GM13977 (cell line): ENCODE measurements at regions not wholly inside any gene's neighbourhood (a gene's known extent, or its start where the extent isn't known, plus 50 kb on each side); places are given as distances from the start of the nearest gene placed in this dataset.

ENCODE experiments used
- DNase-seq: peaks from one replicate; pipeline ENCODE4 v3.0.0; 2012; ENCODE audit warnings: low spot score
- in situ Hi-C: fragments of 300-500 bp; cut with MboI; formaldehyde crosslinking; loops from one replicate; pipeline ENCODE4 v1.12.0; 2022; ENCODE audit warnings: low sequenced_read_pairs, low pct_unique_long_range_greater_than_20kb, mixed read lengths, inconsistent platforms; ENCODE audit not compliant: unreplicated experiment
- TF ChIP-seq, protein P1 (sequence below): IDR thresholded peaks from 2 replicates; pipeline ENCODE4 v1.5.1; 2012; ENCODE audit warnings: mild to moderate bottlenecking, control low read depth; ENCODE audit not compliant: insufficient read depth; ENCODE audit errors: extremely low read depth, missing control alignments

DNA sequence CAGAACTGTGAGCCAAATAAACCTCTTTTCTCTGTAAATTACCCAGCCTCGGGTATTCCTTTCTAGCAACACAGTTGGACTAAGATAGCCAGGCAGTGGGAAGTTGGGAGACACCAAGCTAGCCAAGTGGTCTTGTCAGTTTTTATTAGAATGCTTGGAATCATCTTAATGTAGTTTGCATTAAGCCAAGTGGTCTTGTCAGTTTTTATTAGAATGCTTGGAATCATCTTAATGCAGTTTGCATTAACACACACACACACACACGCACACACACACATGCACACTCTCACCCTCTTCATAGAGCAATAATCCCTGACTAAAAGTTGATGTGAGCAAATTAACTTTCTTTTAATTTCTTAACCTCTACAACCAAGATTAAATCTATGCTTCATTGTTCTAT is 151.5 kb downstream of the VAPA start:
- no peak for DNase-seq
- in situ Hi-C loops: no loop called here
- TF ChIP-seq, protein P1, sequence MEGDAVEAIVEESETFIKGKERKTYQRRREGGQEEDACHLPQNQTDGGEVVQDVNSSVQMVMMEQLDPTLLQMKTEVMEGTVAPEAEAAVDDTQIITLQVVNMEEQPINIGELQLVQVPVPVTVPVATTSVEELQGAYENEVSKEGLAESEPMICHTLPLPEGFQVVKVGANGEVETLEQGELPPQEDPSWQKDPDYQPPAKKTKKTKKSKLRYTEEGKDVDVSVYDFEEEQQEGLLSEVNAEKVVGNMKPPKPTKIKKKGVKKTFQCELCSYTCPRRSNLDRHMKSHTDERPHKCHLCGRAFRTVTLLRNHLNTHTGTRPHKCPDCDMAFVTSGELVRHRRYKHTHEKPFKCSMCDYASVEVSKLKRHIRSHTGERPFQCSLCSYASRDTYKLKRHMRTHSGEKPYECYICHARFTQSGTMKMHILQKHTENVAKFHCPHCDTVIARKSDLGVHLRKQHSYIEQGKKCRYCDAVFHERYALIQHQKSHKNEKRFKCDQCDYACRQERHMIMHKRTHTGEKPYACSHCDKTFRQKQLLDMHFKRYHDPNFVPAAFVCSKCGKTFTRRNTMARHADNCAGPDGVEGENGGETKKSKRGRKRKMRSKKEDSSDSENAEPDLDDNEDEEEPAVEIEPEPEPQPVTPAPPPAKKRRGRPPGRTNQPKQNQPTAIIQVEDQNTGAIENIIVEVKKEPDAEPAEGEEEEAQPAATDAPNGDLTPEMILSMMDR: no peak

GRCh38 chr18:10067670-10068659 is 154.1 kb downstream of the VAPA start:
- DNase-seq: no peak
- TF ChIP-seq, protein P1: no peak
- in situ Hi-C loops: no loop called here

DNA sequence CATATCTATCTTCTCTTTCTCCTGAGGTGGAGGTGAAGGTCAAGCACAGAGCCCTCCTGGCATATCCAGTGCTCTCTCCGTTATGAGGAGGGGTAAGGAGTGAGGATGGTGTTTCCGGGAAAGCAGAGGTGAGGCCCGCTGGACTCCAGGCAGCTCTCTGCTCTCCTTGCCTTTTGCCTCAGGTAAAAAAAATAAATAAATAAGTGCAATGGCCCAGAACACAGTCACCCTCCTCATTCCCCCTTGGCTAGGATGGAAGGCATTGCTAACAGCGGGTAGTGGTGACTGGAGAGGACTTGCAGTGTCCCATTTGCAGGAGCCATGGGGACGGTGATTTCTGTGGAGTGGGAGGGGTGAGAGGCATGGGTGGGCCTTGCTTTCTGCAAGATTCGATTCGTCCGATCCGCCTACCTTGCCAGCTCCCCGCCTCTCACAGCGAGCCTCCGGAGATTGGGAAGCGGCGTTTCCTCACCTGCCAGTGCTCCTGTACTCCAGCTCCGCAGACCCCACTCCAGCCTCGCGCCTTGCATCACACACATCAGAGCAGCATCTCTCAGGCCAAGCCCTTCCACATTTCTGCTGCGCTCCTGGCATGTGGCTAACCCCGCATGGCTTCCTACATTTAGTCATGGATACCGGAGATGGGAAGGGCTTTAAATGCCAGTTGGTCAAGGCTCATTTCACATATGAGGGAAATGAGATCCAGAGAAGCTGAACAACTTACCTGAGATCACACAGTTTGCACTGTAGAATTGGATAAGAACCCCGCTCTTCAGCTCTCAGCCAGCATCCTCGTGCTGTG is 155.2 kb downstream of the VAPA start:
- TF ChIP-seq, protein P1: no peak
- DNase-seq: no peak
- in situ Hi-C loops: no loop called here

DNA sequence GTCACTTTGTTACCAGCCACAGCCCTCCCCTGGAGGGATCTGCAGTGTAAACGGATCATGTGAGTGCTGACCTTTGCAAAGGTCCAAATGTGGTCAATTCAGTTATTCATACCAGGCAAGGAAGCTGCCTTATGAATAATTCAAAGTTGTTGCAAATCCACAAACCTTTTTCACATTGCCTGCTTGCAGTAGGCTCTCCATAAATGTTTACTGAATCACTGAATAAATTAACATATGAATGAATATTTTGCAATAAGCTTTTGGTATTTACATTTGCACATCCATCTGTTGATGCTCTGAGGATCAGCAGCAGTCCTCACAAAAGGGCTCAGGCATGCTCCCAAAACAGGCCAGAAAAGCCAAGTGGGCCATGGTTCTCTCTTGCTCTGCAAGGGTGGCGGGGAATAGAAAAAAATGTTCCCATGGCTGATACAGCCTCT is 156.8 kb downstream of the VAPA start:
- in situ Hi-C loops: no loop called here

DNA sequence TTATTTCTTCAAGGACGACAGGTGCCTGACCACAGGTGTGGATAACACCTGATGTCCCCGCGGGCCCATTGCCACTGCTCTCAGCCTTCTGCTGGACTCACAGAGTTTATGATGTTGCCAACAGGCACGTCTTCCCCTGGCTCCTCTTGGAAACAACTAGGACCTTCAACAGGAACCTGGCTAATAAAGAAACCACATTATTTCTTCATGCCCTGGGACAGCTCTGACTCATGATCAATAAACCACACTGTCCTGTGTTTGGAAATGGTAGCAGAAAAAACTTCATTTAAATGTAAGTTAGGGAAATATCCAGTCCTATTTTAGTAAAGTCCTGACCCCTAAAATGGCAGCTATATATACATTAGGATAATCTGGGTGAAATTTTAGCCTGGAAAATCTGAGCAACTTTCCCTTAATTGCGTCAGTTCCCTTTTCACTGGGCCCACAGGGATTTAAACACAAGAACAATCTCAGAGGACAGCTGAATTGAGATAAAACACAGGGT is 158.9 kb downstream of the VAPA start:
- TF ChIP-seq, protein P1: no peak
- in situ Hi-C loops: no loop called here
- no peak for DNase-seq

More for the DNA sequence above, 156.8 kb downstream of the VAPA start:
- TF ChIP-seq, protein P1: no peak
- no peak for DNase-seq

- TF ChIP-seq, protein P1: no peak
- DNase-seq: no peak
- in situ Hi-C loops: no loop called here
Measured at GRCh38 chr18:10074110-10074509, 160.3 kb downstream of the VAPA start.
